ENCODE measurements at regions not wholly inside any gene's neighbourhood (a gene's known extent, or its start where the extent isn't known, plus 50 kb on each side); places are given as distances from the start of the nearest gene placed in this dataset.

DNA sequence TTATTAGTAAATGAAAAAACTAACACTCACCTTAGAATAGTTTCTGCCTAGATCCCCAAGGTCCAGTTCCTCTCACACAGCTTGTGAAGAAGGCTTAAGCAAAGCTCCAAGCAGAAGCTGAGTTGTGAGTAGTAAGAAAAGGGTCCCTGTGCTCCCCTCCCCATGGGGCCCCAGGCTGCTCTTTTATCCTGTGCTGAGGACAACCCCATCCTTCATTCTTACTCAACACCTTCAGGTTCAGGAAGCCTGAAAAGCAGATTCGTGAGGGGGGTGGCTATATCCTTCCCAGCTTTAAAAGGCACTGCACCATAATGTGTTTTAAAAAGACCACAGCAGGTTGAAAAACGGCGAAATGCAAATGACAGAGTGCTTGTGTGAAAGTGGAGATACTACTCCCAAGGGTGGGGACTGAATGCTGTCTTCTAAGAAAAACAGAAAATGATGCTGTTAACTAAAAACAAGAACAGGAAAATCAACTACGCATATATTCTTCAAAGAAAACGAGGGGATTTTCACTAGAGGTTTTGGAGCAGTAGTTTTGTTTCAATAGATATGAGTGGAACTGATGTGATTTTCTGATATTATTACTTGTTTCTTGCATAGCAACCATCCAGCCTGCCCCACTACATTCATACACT, 182.7 kb downstream of the KTN1 start:
- ChIA-PET CTCF (interaction anchor here (0.8 to 0.9 kb wide), 2 partner anchors 16 to 31 kb away, joined by 3 to 5 read pairs; no protein-coding TSS in a partner anchor), POLR2A (no interaction called here)
- no peak overlapping the region for H2AFZ ChIP-seq (ENCODE audit: low read depth, low read length)
- BruUV-seq (replicated peaks): no TSS peak
- no peak overlapping the region for H3K27ac ChIP-seq (ENCODE audit: insufficient read depth, low read depth, low read length)
- DNase-seq (ENCODE audit: low read depth, low spot score) (no peak), FAIRE-seq (no peak)
- intact Hi-C loops (cut with micrococcal nuclease) (no loop called here), dilution Hi-C loops (cut with MboI; ENCODE audit: extremely low pct_ligation_motif_present, low sequenced_read_pairs) (no loop called here)
- H3K4me1 ChIP-seq (ENCODE audit: control insufficient read depth, extremely low read depth, insufficient read depth, low read length): no peaks in the 10 kb centered on the region
- H3K9me3 ChIP-seq (replicated peaks; ENCODE audit: control insufficient read depth, insufficient read depth, low read length): no peaks in the 10 kb centered on the region
- H3K79me2 ChIP-seq (ENCODE audit: control insufficient read depth, insufficient read depth, low read length): no peaks in the 10 kb centered on the region
- no peaks in the 10 kb centered on the region for H3K36me3 ChIP-seq (ENCODE audit: control insufficient read depth in 2 of 2, extremely low read depth in 1 of 2, insufficient read depth in 2 of 2, low read length in 2 of 2)
- no peak overlapping the region for H3K4me3 ChIP-seq (replicated peaks in 1 of 3; ENCODE audit: insufficient read depth in 1 of 3, low read depth in 1 of 3, low read length in 3 of 3)
- H3K9me1 ChIP-seq (replicated peaks; ENCODE audit: control insufficient read depth, extremely low read depth, insufficient read depth, low read length): no peaks in the 10 kb centered on the region
- no peaks in the 10 kb centered on the region for H3K27me3 ChIP-seq (ENCODE audit: control insufficient read depth in 2 of 2, insufficient read depth in 2 of 2, low read length in 2 of 2)
- no peaks in the 10 kb centered on the region for H4K20me1 ChIP-seq (replicated peaks; ENCODE audit: control insufficient read depth, extremely low read depth, insufficient read depth, low read length)
- no peak overlapping the region for H3K4me2 ChIP-seq (ENCODE audit: insufficient read depth, low read length)
- H3K9ac ChIP-seq (replicated peaks; ENCODE audit: extremely low read depth, insufficient read depth, low read length): no peak overlapping the region
- TF ChIP-seq EZH2 (IDR thresholded peaks at IDR 0.05; ENCODE audit: borderline replicate concordance, low read depth, low read length, severe bottlenecking) (no peak), FOS (IDR thresholded peaks at IDR 0.05; ENCODE audit: borderline replicate concordance, insufficient read depth, low read length) (no peak), GATA2 (IDR thresholded peaks at IDR 0.05; ENCODE audit: insufficient read depth, insufficient read length, low read depth, low read length) (no peak), POLR2AphosphoS5 (IDR thresholded peaks at IDR 0.05; ENCODE audit: insufficient read depth, low read depth, low read length) (no peak), POLR2A (IDR thresholded peaks at IDR 0.05; ENCODE audit: low read depth, low read length) (no peak), MYC (IDR thresholded peaks at IDR 0.05; ENCODE audit: low read depth, low read length) (no peak), JUN (IDR thresholded peaks at IDR 0.05; ENCODE audit: borderline replicate concordance, insufficient read depth, insufficient read length, low read depth) (no peak)
- TF ChIP-seq, protein P1, sequence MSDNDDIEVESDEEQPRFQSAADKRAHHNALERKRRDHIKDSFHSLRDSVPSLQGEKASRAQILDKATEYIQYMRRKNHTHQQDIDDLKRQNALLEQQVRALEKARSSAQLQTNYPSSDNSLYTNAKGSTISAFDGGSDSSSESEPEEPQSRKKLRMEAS (IDR thresholded peaks at IDR 0.05; ENCODE audit: insufficient read depth, insufficient read length): no peak
- TF ChIP-seq, protein P2, sequence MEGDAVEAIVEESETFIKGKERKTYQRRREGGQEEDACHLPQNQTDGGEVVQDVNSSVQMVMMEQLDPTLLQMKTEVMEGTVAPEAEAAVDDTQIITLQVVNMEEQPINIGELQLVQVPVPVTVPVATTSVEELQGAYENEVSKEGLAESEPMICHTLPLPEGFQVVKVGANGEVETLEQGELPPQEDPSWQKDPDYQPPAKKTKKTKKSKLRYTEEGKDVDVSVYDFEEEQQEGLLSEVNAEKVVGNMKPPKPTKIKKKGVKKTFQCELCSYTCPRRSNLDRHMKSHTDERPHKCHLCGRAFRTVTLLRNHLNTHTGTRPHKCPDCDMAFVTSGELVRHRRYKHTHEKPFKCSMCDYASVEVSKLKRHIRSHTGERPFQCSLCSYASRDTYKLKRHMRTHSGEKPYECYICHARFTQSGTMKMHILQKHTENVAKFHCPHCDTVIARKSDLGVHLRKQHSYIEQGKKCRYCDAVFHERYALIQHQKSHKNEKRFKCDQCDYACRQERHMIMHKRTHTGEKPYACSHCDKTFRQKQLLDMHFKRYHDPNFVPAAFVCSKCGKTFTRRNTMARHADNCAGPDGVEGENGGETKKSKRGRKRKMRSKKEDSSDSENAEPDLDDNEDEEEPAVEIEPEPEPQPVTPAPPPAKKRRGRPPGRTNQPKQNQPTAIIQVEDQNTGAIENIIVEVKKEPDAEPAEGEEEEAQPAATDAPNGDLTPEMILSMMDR (IDR thresholded peaks at IDR 0.05; ENCODE audit: extremely low read depth in 1 of 2, insufficient read depth in 1 of 2, low read depth in 1 of 2, low read length in 2 of 2): no peak
